Loucy (cell line): ENCODE measurements at regions not wholly inside any gene's neighbourhood (a gene's known extent, or its start where the extent isn't known, plus 50 kb on each side); places are given as distances from the start of the nearest gene placed in this dataset.

Experiments used
- H2AFZ ChIP-seq: fragments of 200-600 bp; sonication (generic); 2 replicates; pipeline ENCODE4 v1.6.0; 2016; ENCODE audit warnings: antibody characterized with exemption, mild to moderate bottlenecking, low read length, moderate library complexity
- H3F3A ChIP-seq: fragments of 200-600 bp; 2 replicates; pipeline ENCODE4 v1.6.0; 2016; ENCODE audit warnings: antibody characterized with exemption, low read depth, mild to moderate bottlenecking
- H3K27me3 ChIP-seq: fragments of 200-600 bp; sonication (generic); 2 replicates; pipeline ENCODE4 v1.6.1; 2014; ENCODE audit warnings: low read length, mild to moderate bottlenecking; ENCODE audit not compliant: insufficient read depth, poor library complexity, severe bottlenecking
- H3K36me3 ChIP-seq: fragments of 200-600 bp; sonication (generic); 2 replicates; pipeline ENCODE4 v1.6.1; 2016; ENCODE audit warnings: low read length; ENCODE audit not compliant: insufficient read depth
- H3K4me1 ChIP-seq: fragments of 200-600 bp; sonication (generic); 2 replicates; pipeline ENCODE4 v1.5.1; 2014; ENCODE audit warnings: low read length, mild to moderate bottlenecking; ENCODE audit not compliant: insufficient read depth, poor library complexity, severe bottlenecking
- H3K4me2 ChIP-seq: fragments of 200-600 bp; sonication (generic); 2 replicates; pipeline ENCODE4 v1.6.0; 2014; ENCODE audit warnings: antibody characterized with exemption, low read length, low read depth, mild to moderate bottlenecking; ENCODE audit not compliant: poor library complexity, severe bottlenecking
- H3K4me3 ChIP-seq: fragments of 200-600 bp; sonication (generic); 2 replicates; pipeline ENCODE4 v1.5.1; 2014; ENCODE audit warnings: low read length, mild to moderate bottlenecking, mixed read lengths; ENCODE audit not compliant: poor library complexity, severe bottlenecking
- H3K79me2 ChIP-seq: fragments of 200-600 bp; sonication (generic); 2 replicates; pipeline ENCODE4 v1.6.1; 2014; ENCODE audit warnings: low read length; ENCODE audit not compliant: insufficient read depth
- H3K9ac ChIP-seq: fragments of 200-600 bp; sonication (generic); 2 replicates; pipeline ENCODE4 v1.6.0; 2014; ENCODE audit warnings: mild to moderate bottlenecking, low read depth, low read length, moderate library complexity; ENCODE audit not compliant: poor library complexity, severe bottlenecking
- H3K9me2 ChIP-seq: fragments of 200-600 bp; sonication (generic); replicated peaks from 2 replicates; pipeline ENCODE4 v1.6.1; 2016; ENCODE audit warnings: low read depth, low read length, mixed read lengths
- H3K9me3 ChIP-seq: fragments of 200-600 bp; sonication (generic); 2 replicates; pipeline ENCODE4 v1.6.1; 2014; ENCODE audit warnings: mild to moderate bottlenecking, antibody characterized with exemption, low read length, low read depth; ENCODE audit not compliant: insufficient read depth
- H4K20me1 ChIP-seq: fragments of 200-600 bp; sonication (generic); 2 replicates; pipeline ENCODE4 v1.6.0; 2014; ENCODE audit warnings: antibody characterized with exemption, low read length, mild to moderate bottlenecking; ENCODE audit not compliant: insufficient read depth, poor library complexity, severe bottlenecking
- EZH2phosphoT487 ChIP-seq: fragments of 200-600 bp; IDR thresholded peaks from 2 replicates; pipeline ENCODE4 v1.6.1; 2018; ENCODE audit warnings: antibody characterized with exemption, mild to moderate bottlenecking, moderate library complexity, borderline replicate concordance
- TF ChIP-seq, protein P1 (sequence below): fragments of 200-600 bp; sonication (generic); conservative IDR thresholded peaks from 2 replicates; pipeline ENCODE4 v1.5.1; 2014; ENCODE audit warnings: mild to moderate bottlenecking, antibody characterized with exemption, low read length

DNA sequence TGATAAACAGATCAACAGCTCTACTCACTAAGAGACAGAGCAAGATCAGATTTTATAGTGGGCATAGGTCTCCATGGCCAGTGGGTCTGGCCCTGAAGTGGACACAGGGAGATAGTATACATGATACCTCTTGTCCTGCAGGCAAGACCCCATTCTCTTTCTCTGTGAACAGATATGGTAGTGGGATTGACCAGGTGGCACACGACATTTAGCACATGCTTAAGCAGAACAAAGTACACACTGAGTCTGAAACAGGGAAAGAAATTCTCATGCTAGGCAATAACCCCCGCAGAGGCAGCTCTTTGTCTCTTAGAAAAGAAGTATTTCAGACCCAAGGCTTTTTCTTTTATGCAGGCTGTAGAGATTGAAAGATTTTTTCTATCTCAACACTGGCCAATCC lies 1331.2 kb downstream of the FSCB start:
- TF ChIP-seq, protein P1, sequence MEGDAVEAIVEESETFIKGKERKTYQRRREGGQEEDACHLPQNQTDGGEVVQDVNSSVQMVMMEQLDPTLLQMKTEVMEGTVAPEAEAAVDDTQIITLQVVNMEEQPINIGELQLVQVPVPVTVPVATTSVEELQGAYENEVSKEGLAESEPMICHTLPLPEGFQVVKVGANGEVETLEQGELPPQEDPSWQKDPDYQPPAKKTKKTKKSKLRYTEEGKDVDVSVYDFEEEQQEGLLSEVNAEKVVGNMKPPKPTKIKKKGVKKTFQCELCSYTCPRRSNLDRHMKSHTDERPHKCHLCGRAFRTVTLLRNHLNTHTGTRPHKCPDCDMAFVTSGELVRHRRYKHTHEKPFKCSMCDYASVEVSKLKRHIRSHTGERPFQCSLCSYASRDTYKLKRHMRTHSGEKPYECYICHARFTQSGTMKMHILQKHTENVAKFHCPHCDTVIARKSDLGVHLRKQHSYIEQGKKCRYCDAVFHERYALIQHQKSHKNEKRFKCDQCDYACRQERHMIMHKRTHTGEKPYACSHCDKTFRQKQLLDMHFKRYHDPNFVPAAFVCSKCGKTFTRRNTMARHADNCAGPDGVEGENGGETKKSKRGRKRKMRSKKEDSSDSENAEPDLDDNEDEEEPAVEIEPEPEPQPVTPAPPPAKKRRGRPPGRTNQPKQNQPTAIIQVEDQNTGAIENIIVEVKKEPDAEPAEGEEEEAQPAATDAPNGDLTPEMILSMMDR = no peak
- no peak for TF ChIP-seq EZH2phosphoT487
- no peak overlapping the region for H3K4me3 ChIP-seq
- no peak overlapping the region for H3K9ac ChIP-seq
- no peaks in the 10 kb centered on the region for H3K9me3 ChIP-seq
- no peaks in the 10 kb centered on the region for H3F3A ChIP-seq
- no peaks in the 10 kb centered on the region for H3K4me1 ChIP-seq
- no peaks in the 10 kb centered on the region for H3K9me2 ChIP-seq
- H3K4me2 ChIP-seq = no peak overlapping the region
- H3K27me3 ChIP-seq = no peaks in the 10 kb centered on the region
- no peaks in the 10 kb centered on the region for H3K79me2 ChIP-seq
- no peak overlapping the region for H2AFZ ChIP-seq
- H4K20me1 ChIP-seq = no peaks in the 10 kb centered on the region
- no peaks in the 10 kb centered on the region for H3K36me3 ChIP-seq

DNA sequence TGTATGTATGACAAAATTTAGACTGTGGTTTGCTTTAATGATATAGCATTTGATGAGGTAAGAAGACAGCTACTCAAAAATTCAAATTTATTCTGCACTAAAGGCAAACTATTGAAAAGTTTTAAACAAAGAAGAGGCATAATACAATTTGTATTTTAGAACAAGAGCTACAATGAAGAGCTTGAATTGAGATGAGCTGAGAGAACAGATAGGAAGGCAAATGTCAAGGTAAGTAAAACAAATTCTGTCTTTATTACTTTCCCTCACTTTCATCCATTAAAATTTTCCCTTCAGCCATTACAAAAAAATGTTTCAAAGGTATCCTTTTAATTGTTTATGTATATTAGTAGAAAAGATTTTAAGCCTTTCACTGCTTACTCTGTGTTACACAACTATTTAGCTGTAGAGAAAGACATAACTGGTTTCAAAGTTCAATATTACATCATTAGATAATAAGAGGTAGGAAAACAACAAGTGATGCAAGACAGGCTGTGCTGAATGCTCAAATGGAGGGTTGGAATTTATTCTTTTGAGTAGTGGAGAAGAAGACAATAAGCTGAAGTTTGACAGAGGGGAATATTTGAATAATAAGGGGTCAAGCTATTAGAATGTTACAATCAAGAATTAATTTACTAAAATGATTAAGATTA lies 1334.1 kb downstream of the FSCB start:
- no peaks in the 10 kb centered on the region for H3K9me3 ChIP-seq
- H3K79me2 ChIP-seq = no peaks in the 10 kb centered on the region
- no peak overlapping the region for H2AFZ ChIP-seq
- no peak overlapping the region for H3K4me2 ChIP-seq
- no peaks in the 10 kb centered on the region for H3K36me3 ChIP-seq
- H3K4me3 ChIP-seq = no peak overlapping the region
- H4K20me1 ChIP-seq = no peaks in the 10 kb centered on the region
- H3K9ac ChIP-seq = no peak overlapping the region
- H3K27me3 ChIP-seq = no peaks in the 10 kb centered on the region
- H3F3A ChIP-seq = no peaks in the 10 kb centered on the region
- H3K9me2 ChIP-seq = no peaks in the 10 kb centered on the region
- TF ChIP-seq EZH2phosphoT487 = no peak
- TF ChIP-seq, protein P1 = no peak
- no peaks in the 10 kb centered on the region for H3K4me1 ChIP-seq

DNA sequence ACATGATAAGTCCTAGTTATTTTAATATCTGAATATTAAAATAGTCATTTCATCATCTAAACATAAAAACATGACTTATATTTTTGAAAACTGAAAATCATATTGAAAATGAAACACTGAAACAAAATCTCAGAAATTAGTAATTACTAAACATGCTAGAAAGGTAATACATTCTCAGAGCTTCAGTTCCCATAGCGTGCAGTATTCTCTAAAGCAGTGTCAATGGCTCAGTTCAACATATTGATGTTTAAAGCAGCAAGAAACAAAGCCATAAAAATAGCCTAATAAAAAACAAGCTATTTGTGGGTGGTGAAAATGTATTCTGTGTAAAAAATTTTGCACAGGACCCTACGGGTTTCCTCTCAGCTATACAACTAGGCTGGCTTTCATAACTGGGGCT lies 1337.4 kb downstream of the FSCB start:
- H3F3A ChIP-seq = no peaks in the 10 kb centered on the region
- no peak overlapping the region for H3K4me3 ChIP-seq
- H3K9me2 ChIP-seq = no peaks in the 10 kb centered on the region
- H3K4me2 ChIP-seq = no peak overlapping the region
- no peaks in the 10 kb centered on the region for H3K9me3 ChIP-seq
- no peaks in the 10 kb centered on the region for H3K27me3 ChIP-seq
- H2AFZ ChIP-seq = no peak overlapping the region
- no peaks in the 10 kb centered on the region for H4K20me1 ChIP-seq
- no peaks in the 10 kb centered on the region for H3K79me2 ChIP-seq
- TF ChIP-seq, protein P1 = no peak
- no peak for TF ChIP-seq EZH2phosphoT487
- no peaks in the 10 kb centered on the region for H3K4me1 ChIP-seq
- no peak overlapping the region for H3K9ac ChIP-seq
- H3K36me3 ChIP-seq = no peaks in the 10 kb centered on the region
